GM12874 (cell line): ENCODE measurements at regions not wholly inside any gene's neighbourhood (a gene's known extent, or its start where the extent isn't known, plus 50 kb on each side); places are given as distances from the start of the nearest gene placed in this dataset.

ENCODE experiments used
- TF ChIP-seq, protein P1 (sequence below): IDR thresholded peaks from 2 replicates; pipeline ENCODE4 v1.5.1; 2011; ENCODE audit warnings: low read depth, mild to moderate bottlenecking, control low read depth, low read length, moderate library complexity; ENCODE audit not compliant: insufficient read depth

DNA sequence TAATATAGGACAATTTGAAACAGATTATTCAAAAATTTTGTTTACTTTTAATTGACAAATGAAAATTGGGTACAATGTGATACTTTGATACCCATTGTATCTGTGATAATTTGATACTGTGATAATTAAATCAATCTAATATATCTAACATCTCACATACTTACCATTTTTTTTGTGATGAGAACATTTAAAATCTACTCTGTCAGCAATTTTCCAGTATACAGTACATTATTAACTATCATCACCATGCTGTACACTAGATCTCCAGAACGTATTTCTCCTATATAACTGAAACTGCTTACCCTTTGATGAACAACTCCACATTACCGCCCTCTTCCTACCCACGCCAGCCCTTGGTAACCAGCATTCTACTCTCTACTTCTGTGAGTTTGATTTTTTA, 139.7 kb upstream of the TFPI start:
- TF ChIP-seq, protein P1, sequence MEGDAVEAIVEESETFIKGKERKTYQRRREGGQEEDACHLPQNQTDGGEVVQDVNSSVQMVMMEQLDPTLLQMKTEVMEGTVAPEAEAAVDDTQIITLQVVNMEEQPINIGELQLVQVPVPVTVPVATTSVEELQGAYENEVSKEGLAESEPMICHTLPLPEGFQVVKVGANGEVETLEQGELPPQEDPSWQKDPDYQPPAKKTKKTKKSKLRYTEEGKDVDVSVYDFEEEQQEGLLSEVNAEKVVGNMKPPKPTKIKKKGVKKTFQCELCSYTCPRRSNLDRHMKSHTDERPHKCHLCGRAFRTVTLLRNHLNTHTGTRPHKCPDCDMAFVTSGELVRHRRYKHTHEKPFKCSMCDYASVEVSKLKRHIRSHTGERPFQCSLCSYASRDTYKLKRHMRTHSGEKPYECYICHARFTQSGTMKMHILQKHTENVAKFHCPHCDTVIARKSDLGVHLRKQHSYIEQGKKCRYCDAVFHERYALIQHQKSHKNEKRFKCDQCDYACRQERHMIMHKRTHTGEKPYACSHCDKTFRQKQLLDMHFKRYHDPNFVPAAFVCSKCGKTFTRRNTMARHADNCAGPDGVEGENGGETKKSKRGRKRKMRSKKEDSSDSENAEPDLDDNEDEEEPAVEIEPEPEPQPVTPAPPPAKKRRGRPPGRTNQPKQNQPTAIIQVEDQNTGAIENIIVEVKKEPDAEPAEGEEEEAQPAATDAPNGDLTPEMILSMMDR = no peak

DNA sequence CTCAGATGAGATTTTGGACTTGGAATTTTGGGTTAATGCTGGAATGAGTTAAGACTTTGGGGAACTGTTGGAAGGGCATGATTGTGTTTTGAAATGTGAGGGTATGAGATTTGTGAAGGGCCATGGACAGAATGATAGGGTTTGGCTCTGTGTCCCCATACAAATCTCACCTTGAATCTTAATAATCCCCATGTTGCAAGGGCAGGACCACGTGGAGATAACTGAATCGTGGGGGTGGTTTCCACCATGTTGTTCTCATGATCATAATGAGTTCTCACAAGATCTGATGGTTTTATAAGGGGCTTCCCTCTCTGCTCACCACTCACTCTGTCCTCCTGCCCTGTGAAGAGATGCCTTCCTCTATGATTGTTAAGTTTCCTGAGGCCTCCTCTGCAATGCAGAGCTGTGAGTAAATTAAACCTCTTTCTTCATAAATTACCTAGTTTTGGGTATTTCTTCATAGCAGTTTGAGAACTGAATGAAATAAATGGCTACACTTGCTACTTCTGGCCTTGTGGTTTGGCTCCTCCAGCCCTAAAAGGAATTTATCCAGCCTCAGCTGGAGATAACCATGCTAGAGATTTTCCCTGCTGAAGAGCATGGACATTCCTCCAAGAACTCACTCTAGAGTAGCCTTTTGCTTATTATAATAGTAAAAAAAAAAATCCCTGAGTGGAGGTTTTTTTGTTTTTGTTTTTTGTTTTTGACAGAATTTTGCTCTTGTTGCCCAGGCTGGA, 144.3 kb upstream of the TFPI start:
- TF ChIP-seq, protein P1 = no peak

DNA sequence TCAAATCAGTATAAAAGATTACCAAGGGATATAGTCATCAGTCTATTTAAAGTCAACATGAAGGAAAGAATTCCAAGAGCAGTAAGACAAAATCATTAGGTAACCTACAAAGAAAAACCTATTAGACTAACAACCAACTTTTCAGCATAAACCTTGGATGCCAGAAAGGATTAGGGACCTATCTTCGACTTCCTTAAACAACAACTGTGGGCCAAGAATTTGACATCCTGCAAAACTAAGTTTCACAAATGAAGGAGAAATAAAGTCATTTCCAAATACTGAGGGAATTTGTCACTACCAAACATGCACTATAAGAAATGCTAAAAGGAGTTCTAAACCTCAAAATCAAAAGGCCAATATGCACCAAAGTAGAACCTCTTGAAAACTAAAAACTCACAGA, 147.9 kb upstream of the TFPI start:
- TF ChIP-seq, protein P1 = no peak

DNA sequence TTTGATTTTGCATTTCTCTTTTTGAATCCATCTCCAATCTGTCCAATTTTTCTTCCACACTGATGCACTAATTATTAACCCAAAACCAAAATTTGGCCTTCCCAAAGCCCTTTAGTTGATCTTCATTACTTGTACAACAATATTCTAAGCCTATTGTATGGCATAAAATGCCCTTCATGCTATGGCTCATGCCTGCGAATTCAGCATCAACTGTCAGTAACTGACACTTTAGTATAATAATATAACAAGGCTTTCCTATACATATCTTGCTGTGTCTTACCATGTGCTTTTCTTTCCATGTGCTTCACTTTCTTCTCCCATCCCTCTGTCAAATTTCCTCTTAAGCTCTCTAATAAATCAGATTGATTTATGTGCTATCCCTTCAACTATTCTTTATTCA, 154.0 kb upstream of the TFPI start:
- TF ChIP-seq, protein P1 = no peak

DNA sequence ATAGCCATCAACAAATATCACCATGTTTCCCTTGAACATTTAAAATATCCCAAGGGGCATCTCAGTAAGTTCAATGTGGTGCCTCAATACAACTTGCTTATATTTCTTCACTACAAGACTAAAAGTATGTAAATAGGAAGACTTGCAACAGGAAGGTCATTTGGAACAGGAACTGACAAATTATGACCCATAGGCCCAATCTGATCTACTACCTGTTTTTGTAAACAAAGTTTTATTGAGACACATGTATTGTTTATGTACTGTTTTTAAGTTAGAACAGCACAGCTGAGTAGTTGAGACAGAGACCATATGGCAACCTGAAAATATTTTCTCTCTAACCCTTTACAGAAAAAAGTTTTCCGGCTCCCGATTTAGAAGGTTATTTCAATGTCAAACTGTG, 154.8 kb upstream of the TFPI start:
- TF ChIP-seq, protein P1 = no peak

DNA sequence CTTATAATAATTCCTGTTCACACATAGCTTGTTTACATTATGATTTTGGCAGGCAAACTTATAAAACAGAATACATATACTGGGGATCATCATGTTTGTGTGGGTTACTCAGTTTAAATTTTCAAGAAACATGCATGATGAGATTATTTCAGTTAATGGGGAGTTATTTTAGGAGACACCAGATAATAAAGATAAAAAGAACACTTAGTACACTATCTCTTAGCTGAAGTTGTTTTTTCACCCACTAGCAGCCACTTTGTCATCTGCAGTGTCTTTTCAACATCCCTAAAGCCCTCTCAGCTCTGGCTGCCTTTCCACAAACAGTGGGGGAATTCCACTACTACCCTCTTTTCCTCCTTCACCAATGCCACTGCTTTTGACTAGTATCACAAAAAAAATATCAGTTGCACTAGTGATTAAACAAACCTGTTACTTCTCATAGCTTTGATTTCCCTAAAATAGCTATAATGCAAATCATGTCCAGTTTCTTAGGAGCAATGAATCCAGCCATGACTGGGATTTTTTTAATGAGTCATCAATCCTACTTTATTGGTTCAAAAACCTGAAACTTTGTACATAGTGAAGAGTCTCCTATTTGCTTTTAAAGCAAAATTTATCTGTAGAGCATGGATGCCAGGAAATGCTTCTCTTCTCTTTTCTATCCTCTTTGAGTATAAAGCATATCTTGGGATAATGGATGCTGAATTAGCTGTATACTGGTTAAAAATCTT, 156.7 kb upstream of the TFPI start:
- TF ChIP-seq, protein P1 = no peak

DNA sequence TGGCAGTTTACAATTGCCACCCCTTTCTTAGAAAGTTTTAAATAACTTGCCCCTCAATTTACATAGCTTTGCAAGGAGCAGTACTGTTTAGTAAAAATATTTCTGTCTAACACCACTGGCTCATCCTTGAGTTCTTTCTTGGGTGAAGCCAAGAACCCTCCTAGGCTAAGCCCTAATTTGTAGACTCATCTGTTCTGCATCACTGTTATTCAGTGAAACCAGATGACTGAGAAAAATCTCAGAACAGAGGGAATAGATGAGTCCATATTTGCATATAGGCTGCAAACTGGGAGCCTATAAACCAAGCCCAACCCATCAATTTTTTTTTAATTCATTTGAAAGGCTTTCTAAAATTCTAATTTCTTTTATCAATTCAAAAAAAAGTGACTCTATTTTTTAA, 161.4 kb upstream of the TFPI start:
- TF ChIP-seq, protein P1 = no peak
